GM23338 (cell line): ENCODE measurements at regions not wholly inside any gene's neighbourhood (a gene's known extent, or its start where the extent isn't known, plus 50 kb on each side); places are given as distances from the start of the nearest gene placed in this dataset.

Source experiments
- ATAC-seq: fragments of 200-7000 bp; cut with Tn5 transposase; 3 replicates; pipeline ENCODE4 v1.9.1; 2020
- DNase-seq: peaks from one replicate; pipeline ENCODE4 v3.0.0-alpha.2; 2015; ENCODE audit warnings: low spot score
- H2AFZ ChIP-seq: fragments of 200-600 bp; sonication (generic); 2 replicates; pipeline ENCODE4 v1.8.0; 2016; ENCODE audit warnings: antibody characterized with exemption, mild to moderate bottlenecking, moderate library complexity
- H3F3A ChIP-seq: fragments of 200-600 bp; sonication (generic); replicated peaks from 2 replicates; pipeline ENCODE4 v1.8.0; 2017; ENCODE audit warnings: antibody characterized with exemption, mixed run types, low read depth
- H3K27ac ChIP-seq: fragments of 200-600 bp; sonication (generic); 2 replicates; pipeline ENCODE4 v1.6.1; 2016; ENCODE audit warnings: low read depth
- H3K27me3 ChIP-seq: fragments of 200-600 bp; sonication (generic); 2 replicates; pipeline ENCODE4 v1.8.0; 2016; ENCODE audit warnings: mild to moderate bottlenecking, mixed run types, moderate library complexity; ENCODE audit not compliant: insufficient read depth
- H3K36me3 ChIP-seq: fragments of 200-600 bp; sonication (generic); 2 replicates; pipeline ENCODE4 v1.8.0; 2016; ENCODE audit warnings: mild to moderate bottlenecking; ENCODE audit not compliant: insufficient read depth
- H3K4me1 ChIP-seq: fragments of 200-600 bp; sonication (generic); 2 replicates; pipeline ENCODE4 v1.8.0; 2016; ENCODE audit warnings: mild to moderate bottlenecking, moderate library complexity; ENCODE audit not compliant: insufficient read depth
- H3K4me2 ChIP-seq: fragments of 200-600 bp; sonication (generic); 2 replicates; pipeline ENCODE4 v1.7.1; 2017; ENCODE audit warnings: mixed run types
- H3K4me3 ChIP-seq: fragments of 200-600 bp; sonication (generic); 2 replicates; pipeline ENCODE4 v1.6.1; 2016; ENCODE audit warnings: mixed run types
- H3K79me2 ChIP-seq: fragments of 200-600 bp; sonication (generic); replicated peaks from 2 replicates; pipeline ENCODE4 v1.8.0; 2017; ENCODE audit warnings: mild to moderate bottlenecking; ENCODE audit not compliant: insufficient read depth
- H3K9me2 ChIP-seq: fragments of 200-600 bp; sonication (generic); 2 replicates; pipeline ENCODE4 v1.8.0; 2017; ENCODE audit not compliant: insufficient read depth
- H4K20me1 ChIP-seq: fragments of 200-600 bp; sonication (generic); replicated peaks from 2 replicates; pipeline ENCODE4 v1.8.0; 2017; ENCODE audit warnings: mild to moderate bottlenecking; ENCODE audit not compliant: insufficient read depth
- H3K27ac Mint-ChIP-seq: 2 replicates; pipeline ENCODE4 v1.8.0; 2020; ENCODE audit warnings: inconsistent platforms, mild to moderate bottlenecking, moderate library complexity, mixed read lengths
- H3K27me3 Mint-ChIP-seq: 3 replicates; pipeline ENCODE4 v1.8.0; 2022; ENCODE audit warnings: low read depth, mild to moderate bottlenecking, moderate library complexity, mixed read lengths, inconsistent platforms; ENCODE audit not compliant: insufficient read depth, poor library complexity
- H3K36me3 Mint-ChIP-seq: 3 replicates; pipeline ENCODE4 v1.8.0; 2021; ENCODE audit warnings: low read depth, mild to moderate bottlenecking, inconsistent platforms, moderate library complexity, mixed read lengths
- H3K4me1 Mint-ChIP-seq: 3 replicates; pipeline ENCODE4 v1.8.0; 2020; ENCODE audit warnings: mild to moderate bottlenecking, inconsistent platforms, mixed read lengths
- H3K4me3 Mint-ChIP-seq: 3 replicates; pipeline ENCODE4 v1.8.0; 2021; ENCODE audit warnings: moderate library complexity, mild to moderate bottlenecking, inconsistent platforms, mixed read lengths
- H3K9me3 Mint-ChIP-seq: 3 replicates; pipeline ENCODE4 v1.8.0; 2020; ENCODE audit warnings: moderate library complexity, mild to moderate bottlenecking, inconsistent platforms, mixed read lengths
- CREB1 ChIP-seq: fragments of 250-450 bp; sonication (Bioruptor Pico); IDR thresholded peaks from 2 replicates; pipeline ENCODE4 v1.5.0; 2020; ENCODE audit warnings: low read depth, mild to moderate bottlenecking, moderate library complexity
- CTCF ChIP-seq, 2 experiments: fragments of 200-600 bp in 1 of 2; sonication (generic) in 1 of 2; conservative IDR thresholded peaks; 2 replicates each; pipeline versions ENCODE4 v1.5.1 to v1.6.1; 2016 to 2017; ENCODE audit warnings: antibody characterized with exemption in 2 of 2, low read depth in 2 of 2, mild to moderate bottlenecking in 2 of 2, moderate library complexity in 1 of 2
- EZH2 ChIP-seq: fragments of 200-600 bp; sonication (generic); IDR thresholded peaks from one replicate; pipeline ENCODE4 v1.8.0; 2017; ENCODE audit warnings: antibody characterized with exemption, mild to moderate bottlenecking, low read depth; ENCODE audit not compliant: unreplicated experiment
- EZH2phosphoT487 ChIP-seq: fragments of 200-600 bp; sonication (generic); IDR thresholded peaks from one replicate; pipeline ENCODE4 v1.8.1; 2018; ENCODE audit warnings: antibody characterized with exemption; ENCODE audit not compliant: unreplicated experiment
- JUNB ChIP-seq: IDR thresholded peaks from one replicate; pipeline ENCODE4 v1.6.1; 2016; ENCODE audit warnings: antibody characterized with exemption; ENCODE audit not compliant: unreplicated experiment
- NANOG ChIP-seq: IDR thresholded peaks from 2 replicates; pipeline ENCODE4 v1.6.1; 2016; ENCODE audit warnings: antibody characterized with exemption, borderline replicate concordance
- POLR2AphosphoS5 ChIP-seq: IDR thresholded peaks from 2 replicates; pipeline ENCODE4 v1.6.1; 2016; ENCODE audit warnings: antibody characterized with exemption, low read depth
- REST ChIP-seq: IDR thresholded peaks from one replicate; pipeline ENCODE4 v1.6.1; 2018; ENCODE audit warnings: antibody characterized with exemption; ENCODE audit not compliant: unreplicated experiment
- STAT1 ChIP-seq: IDR thresholded peaks from one replicate; pipeline ENCODE4 v1.6.1; 2016; ENCODE audit warnings: antibody characterized with exemption; ENCODE audit not compliant: unreplicated experiment
- ZNF114 ChIP-seq: fragments of 250-450 bp; sonication (Bioruptor Pico); IDR thresholded peaks from 2 replicates; pipeline ENCODE4 v1.5.0; 2020; ENCODE audit warnings: mild to moderate bottlenecking, moderate library complexity
- ZNF331 ChIP-seq: fragments of 250-450 bp; sonication (Bioruptor Pico); IDR thresholded peaks from 2 replicates; pipeline ENCODE4 v1.5.0; 2020; ENCODE audit warnings: low read depth, mild to moderate bottlenecking, moderate library complexity
- TF ChIP-seq, protein P1 (sequence below): fragments of 250-450 bp; sonication (Bioruptor Pico); IDR thresholded peaks from 2 replicates; pipeline ENCODE4 v1.5.0; 2020; ENCODE audit warnings: mild to moderate bottlenecking, moderate library complexity
- TF ChIP-seq, protein P2 (sequence below): IDR thresholded peaks from 2 replicates; pipeline ENCODE4 v1.6.1; 2016; ENCODE audit warnings: antibody characterized with exemption

GRCh38 chr3:22091329-22091728 is 340.3 kb upstream of the ZNF385D start:
- Histone ChIP-seq H3K4me1 (no peaks in the 10 kb centered on the region), H3K9me2 (no peaks in the 10 kb centered on the region), H3K36me3 (no peaks in the 10 kb centered on the region), H3K27ac (no peak overlapping the region), H3F3A (no peaks in the 10 kb centered on the region), H3K79me2 (no peaks in the 10 kb centered on the region), H2AFZ (no peak overlapping the region), H3K4me2 (no peak overlapping the region), H3K4me3 (no peak overlapping the region), H3K27me3 (no peaks in the 10 kb centered on the region), H4K20me1 (no peaks in the 10 kb centered on the region)
- ATAC-seq (no peak), DNase-seq (no peak)
- no peaks in the 10 kb centered on the region for H3K9me3 Mint-ChIP-seq
- H3K27me3 Mint-ChIP-seq, result no peaks in the 10 kb centered on the region
- no peak overlapping the region for H3K27ac Mint-ChIP-seq
- H3K4me1 Mint-ChIP-seq, result no peaks in the 10 kb centered on the region
- H3K4me3 Mint-ChIP-seq, result no peak overlapping the region
- TF ChIP-seq EZH2phosphoT487 (no peak), ZNF331 (no peak), CTCF (conservative IDR thresholded peaks at IDR 0.05; ENCODE audit: low read depth in 2 of 2) (no peak), REST (no peak), STAT1 (no peak), NANOG (no peak), POLR2AphosphoS5 (no peak), ZNF114 (no peak), CREB1 (CRISPR knock-in tag) (no peak), JUNB (no peak), EZH2 (no peak)
- TF ChIP-seq, protein P1, sequence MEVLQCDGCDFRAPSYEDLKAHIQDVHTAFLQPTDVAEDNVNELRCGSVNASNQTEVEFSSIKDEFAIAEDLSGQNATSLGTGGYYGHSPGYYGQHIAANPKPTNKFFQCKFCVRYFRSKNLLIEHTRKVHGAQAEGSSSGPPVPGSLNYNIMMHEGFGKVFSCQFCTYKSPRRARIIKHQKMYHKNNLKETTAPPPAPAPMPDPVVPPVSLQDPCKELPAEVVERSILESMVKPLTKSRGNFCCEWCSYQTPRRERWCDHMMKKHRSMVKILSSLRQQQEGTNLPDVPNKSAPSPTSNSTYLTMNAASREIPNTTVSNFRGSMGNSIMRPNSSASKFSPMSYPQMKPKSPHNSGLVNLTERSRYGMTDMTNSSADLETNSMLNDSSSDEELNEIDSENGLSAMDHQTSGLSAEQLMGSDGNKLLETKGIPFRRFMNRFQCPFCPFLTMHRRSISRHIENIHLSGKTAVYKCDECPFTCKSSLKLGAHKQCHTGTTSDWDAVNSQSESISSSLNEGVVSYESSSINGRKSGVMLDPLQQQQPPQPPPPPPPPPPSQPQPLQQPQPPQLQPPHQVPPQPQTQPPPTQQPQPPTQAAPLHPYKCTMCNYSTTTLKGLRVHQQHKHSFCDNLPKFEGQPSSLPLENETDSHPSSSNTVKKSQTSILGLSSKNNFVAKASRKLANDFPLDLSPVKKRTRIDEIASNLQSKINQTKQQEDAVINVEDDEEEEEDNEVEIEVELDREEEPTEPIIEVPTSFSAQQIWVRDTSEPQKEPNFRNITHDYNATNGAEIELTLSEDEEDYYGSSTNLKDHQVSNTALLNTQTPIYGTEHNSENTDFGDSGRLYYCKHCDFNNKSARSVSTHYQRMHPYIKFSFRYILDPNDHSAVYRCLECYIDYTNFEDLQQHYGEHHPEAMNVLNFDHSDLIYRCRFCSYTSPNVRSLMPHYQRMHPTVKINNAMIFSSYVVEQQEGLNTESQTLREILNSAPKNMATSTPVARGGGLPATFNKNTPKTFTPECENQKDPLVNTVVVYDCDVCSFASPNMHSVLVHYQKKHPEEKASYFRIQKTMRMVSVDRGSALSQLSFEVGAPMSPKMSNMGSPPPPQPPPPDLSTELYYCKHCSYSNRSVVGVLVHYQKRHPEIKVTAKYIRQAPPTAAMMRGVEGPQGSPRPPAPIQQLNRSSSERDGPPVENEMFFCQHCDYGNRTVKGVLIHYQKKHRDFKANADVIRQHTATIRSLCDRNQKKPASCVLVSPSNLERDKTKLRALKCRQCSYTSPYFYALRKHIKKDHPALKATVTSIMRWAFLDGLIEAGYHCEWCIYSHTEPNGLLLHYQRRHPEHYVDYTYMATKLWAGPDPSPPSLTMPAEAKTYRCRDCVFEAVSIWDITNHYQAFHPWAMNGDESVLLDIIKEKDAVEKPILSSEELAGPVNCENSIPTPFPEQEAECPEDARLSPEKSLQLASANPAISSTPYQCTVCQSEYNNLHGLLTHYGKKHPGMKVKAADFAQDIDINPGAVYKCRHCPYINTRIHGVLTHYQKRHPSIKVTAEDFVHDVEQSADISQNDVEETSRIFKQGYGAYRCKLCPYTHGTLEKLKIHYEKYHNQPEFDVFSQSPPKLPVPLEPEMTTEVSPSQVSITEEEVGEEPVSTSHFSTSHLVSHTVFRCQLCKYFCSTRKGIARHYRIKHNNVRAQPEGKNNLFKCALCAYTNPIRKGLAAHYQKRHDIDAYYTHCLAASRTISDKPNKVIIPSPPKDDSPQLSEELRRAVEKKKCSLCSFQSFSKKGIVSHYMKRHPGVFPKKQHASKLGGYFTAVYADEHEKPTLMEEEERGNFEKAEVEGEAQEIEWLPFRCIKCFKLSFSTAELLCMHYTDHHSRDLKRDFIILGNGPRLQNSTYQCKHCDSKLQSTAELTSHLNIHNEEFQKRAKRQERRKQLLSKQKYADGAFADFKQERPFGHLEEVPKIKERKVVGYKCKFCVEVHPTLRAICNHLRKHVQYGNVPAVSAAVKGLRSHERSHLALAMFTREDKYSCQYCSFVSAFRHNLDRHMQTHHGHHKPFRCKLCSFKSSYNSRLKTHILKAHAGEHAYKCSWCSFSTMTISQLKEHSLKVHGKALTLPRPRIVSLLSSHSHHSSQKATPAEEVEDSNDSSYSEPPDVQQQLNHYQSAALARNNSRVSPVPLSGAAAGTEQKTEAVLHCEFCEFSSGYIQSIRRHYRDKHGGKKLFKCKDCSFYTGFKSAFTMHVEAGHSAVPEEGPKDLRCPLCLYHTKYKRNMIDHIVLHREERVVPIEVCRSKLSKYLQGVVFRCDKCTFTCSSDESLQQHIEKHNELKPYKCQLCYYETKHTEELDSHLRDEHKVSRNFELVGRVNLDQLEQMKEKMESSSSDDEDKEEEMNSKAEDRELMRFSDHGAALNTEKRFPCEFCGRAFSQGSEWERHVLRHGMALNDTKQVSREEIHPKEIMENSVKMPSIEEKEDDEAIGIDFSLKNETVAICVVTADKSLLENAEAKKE (CRISPR knock-in tag), result no peak
- TF ChIP-seq, protein P2, sequence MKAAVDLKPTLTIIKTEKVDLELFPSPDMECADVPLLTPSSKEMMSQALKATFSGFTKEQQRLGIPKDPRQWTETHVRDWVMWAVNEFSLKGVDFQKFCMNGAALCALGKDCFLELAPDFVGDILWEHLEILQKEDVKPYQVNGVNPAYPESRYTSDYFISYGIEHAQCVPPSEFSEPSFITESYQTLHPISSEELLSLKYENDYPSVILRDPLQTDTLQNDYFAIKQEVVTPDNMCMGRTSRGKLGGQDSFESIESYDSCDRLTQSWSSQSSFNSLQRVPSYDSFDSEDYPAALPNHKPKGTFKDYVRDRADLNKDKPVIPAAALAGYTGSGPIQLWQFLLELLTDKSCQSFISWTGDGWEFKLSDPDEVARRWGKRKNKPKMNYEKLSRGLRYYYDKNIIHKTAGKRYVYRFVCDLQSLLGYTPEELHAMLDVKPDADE, result no peak
- no peaks in the 10 kb centered on the region for H3K36me3 Mint-ChIP-seq
